GM21786 (cell line): ENCODE measurements at regions not wholly inside any gene's neighbourhood (a gene's known extent, or its start where the extent isn't known, plus 50 kb on each side); places are given as distances from the start of the nearest gene placed in this dataset.

ENCODE experiments used
- ATAC-seq: cut with Tn5 transposase; IDR thresholded peaks from one replicate; pipeline ENCODE4 v1.9.1; 2021; ENCODE audit not compliant: unreplicated experiment

DNA sequence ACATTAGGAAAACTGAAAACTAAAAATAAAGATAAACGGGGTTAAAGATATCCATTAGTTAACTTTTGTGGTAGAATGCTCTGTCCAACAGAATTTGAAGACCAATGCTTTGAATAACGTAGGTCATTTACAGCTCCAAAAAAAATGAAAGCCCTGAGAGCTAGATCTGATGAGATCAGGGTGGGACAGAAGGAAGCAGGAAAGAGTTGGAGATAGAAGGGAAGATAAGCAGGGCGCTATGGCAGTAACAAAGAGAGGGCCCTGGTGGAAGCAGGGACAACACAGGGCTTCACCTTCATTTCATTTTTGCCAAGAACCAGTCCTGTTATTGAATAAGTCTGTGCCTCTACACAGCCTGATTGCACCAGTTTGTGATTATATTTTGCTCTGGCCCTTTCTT lies 51.0 kb upstream of the RGS8 start:
- no peak for ATAC-seq

DNA sequence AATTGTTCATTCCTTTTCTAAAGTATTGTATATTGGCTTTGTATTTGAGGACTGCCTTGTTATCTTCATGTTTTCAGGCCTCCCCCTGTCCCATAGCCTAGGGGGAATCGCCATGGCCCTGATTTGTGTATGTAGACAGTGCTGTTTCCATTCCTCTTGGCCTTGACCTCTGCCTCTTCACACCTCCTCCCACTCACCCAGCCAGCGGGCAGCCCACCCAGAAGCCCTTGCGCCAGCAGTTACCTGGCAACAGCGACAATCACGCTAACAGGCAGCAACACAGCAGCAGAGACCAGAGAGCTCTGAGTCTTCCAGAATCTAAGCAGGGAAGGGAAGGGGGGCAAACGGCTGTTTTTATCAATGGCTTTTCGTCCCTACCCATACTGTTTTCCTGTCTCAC lies 50.0 kb upstream of the NPL start:
- ATAC-seq: peak; percentile 80
